GM23338 (cell line): ENCODE measurements at regions not wholly inside any gene's neighbourhood (a gene's known extent, or its start where the extent isn't known, plus 50 kb on each side); places are given as distances from the start of the nearest gene placed in this dataset.

ENCODE experiments used
- ATAC-seq: fragments of 200-7000 bp; cut with Tn5 transposase; 3 replicates; pipeline ENCODE4 v1.9.1; 2020
- DNase-seq: peaks from one replicate; pipeline ENCODE4 v3.0.0-alpha.2; 2015; ENCODE audit warnings: low spot score
- H2AFZ ChIP-seq: fragments of 200-600 bp; sonication (generic); 2 replicates; pipeline ENCODE4 v1.8.0; 2016; ENCODE audit warnings: antibody characterized with exemption, mild to moderate bottlenecking, moderate library complexity
- H3F3A ChIP-seq: fragments of 200-600 bp; sonication (generic); replicated peaks from 2 replicates; pipeline ENCODE4 v1.8.0; 2017; ENCODE audit warnings: antibody characterized with exemption, mixed run types, low read depth
- H3K27ac ChIP-seq: fragments of 200-600 bp; sonication (generic); 2 replicates; pipeline ENCODE4 v1.6.1; 2016; ENCODE audit warnings: low read depth
- H3K27me3 ChIP-seq: fragments of 200-600 bp; sonication (generic); 2 replicates; pipeline ENCODE4 v1.8.0; 2016; ENCODE audit warnings: mild to moderate bottlenecking, mixed run types, moderate library complexity; ENCODE audit not compliant: insufficient read depth
- H3K36me3 ChIP-seq: fragments of 200-600 bp; sonication (generic); 2 replicates; pipeline ENCODE4 v1.8.0; 2016; ENCODE audit warnings: mild to moderate bottlenecking; ENCODE audit not compliant: insufficient read depth
- H3K4me1 ChIP-seq: fragments of 200-600 bp; sonication (generic); 2 replicates; pipeline ENCODE4 v1.8.0; 2016; ENCODE audit warnings: mild to moderate bottlenecking, moderate library complexity; ENCODE audit not compliant: insufficient read depth
- H3K4me2 ChIP-seq: fragments of 200-600 bp; sonication (generic); 2 replicates; pipeline ENCODE4 v1.7.1; 2017; ENCODE audit warnings: mixed run types
- H3K4me3 ChIP-seq: fragments of 200-600 bp; sonication (generic); 2 replicates; pipeline ENCODE4 v1.6.1; 2016; ENCODE audit warnings: mixed run types
- H3K79me2 ChIP-seq: fragments of 200-600 bp; sonication (generic); replicated peaks from 2 replicates; pipeline ENCODE4 v1.8.0; 2017; ENCODE audit warnings: mild to moderate bottlenecking; ENCODE audit not compliant: insufficient read depth
- H3K9me2 ChIP-seq: fragments of 200-600 bp; sonication (generic); 2 replicates; pipeline ENCODE4 v1.8.0; 2017; ENCODE audit not compliant: insufficient read depth
- H4K20me1 ChIP-seq: fragments of 200-600 bp; sonication (generic); replicated peaks from 2 replicates; pipeline ENCODE4 v1.8.0; 2017; ENCODE audit warnings: mild to moderate bottlenecking; ENCODE audit not compliant: insufficient read depth
- H3K27ac Mint-ChIP-seq: 2 replicates; pipeline ENCODE4 v1.8.0; 2020; ENCODE audit warnings: inconsistent platforms, mild to moderate bottlenecking, moderate library complexity, mixed read lengths
- H3K27me3 Mint-ChIP-seq: 3 replicates; pipeline ENCODE4 v1.8.0; 2022; ENCODE audit warnings: low read depth, mild to moderate bottlenecking, moderate library complexity, mixed read lengths, inconsistent platforms; ENCODE audit not compliant: insufficient read depth, poor library complexity
- H3K36me3 Mint-ChIP-seq: 3 replicates; pipeline ENCODE4 v1.8.0; 2021; ENCODE audit warnings: low read depth, mild to moderate bottlenecking, inconsistent platforms, moderate library complexity, mixed read lengths
- H3K4me1 Mint-ChIP-seq: 3 replicates; pipeline ENCODE4 v1.8.0; 2020; ENCODE audit warnings: mild to moderate bottlenecking, inconsistent platforms, mixed read lengths
- H3K4me3 Mint-ChIP-seq: 3 replicates; pipeline ENCODE4 v1.8.0; 2021; ENCODE audit warnings: moderate library complexity, mild to moderate bottlenecking, inconsistent platforms, mixed read lengths
- H3K9me3 Mint-ChIP-seq: 3 replicates; pipeline ENCODE4 v1.8.0; 2020; ENCODE audit warnings: moderate library complexity, mild to moderate bottlenecking, inconsistent platforms, mixed read lengths
- CTCF ChIP-seq, 2 experiments: fragments of 200-600 bp in 1 of 2; sonication (generic) in 1 of 2; conservative IDR thresholded peaks; 2 replicates each; pipeline versions ENCODE4 v1.5.1 to v1.6.1; 2016 to 2017; ENCODE audit warnings: antibody characterized with exemption in 2 of 2, low read depth in 2 of 2, mild to moderate bottlenecking in 2 of 2, moderate library complexity in 1 of 2
- JUNB ChIP-seq: IDR thresholded peaks from one replicate; pipeline ENCODE4 v1.6.1; 2016; ENCODE audit warnings: antibody characterized with exemption; ENCODE audit not compliant: unreplicated experiment
- REST ChIP-seq: IDR thresholded peaks from one replicate; pipeline ENCODE4 v1.6.1; 2018; ENCODE audit warnings: antibody characterized with exemption; ENCODE audit not compliant: unreplicated experiment

- Histone ChIP-seq H3K27ac (no peak overlapping the region), H3K36me3 (no peaks in the 10 kb centered on the region), H4K20me1 (no peaks in the 10 kb centered on the region), H3K9me2 (peaks cover 5% of the 10 kb centered on the region; the same call in 1 of the 2 replicates), H3K79me2 (no peaks in the 10 kb centered on the region), H3F3A (no peaks in the 10 kb centered on the region), H3K4me3 (no peak overlapping the region), H3K27me3 (no peaks in the 10 kb centered on the region), H3K4me2 (no peak overlapping the region), H2AFZ (no peak overlapping the region), H3K4me1 (no peaks in the 10 kb centered on the region)
- no peaks in the 10 kb centered on the region for H3K4me1 Mint-ChIP-seq
- peaks cover 5% of the 10 kb centered on the region for H3K27me3 Mint-ChIP-seq
- no peaks in the 10 kb centered on the region; the same call in 2 of the 3 replicates for H3K36me3 Mint-ChIP-seq
- no peak overlapping the region for H3K27ac Mint-ChIP-seq
- peaks cover 12% of the 10 kb centered on the region for H3K9me3 Mint-ChIP-seq
- peak; percentile 85 for ATAC-seq
- TF ChIP-seq CTCF (conservative IDR thresholded peaks at IDR 0.05; ENCODE audit: low read depth in 2 of 2) (peak in 1 of 2 experiments; percentile 19; a peak in 1 of 4 replicates), REST (no peak)
- DNase-seq = peak; percentile 60
- H3K4me3 Mint-ChIP-seq = no peak overlapping the region
Measured at GRCh38 chr11:11163236-11163635, 189.8 kb downstream of the CSNK2A3 start.

GRCh38 chr11:11157185-11157584 lies 195.9 kb downstream of the CSNK2A3 start:
- 0 out of 2 replicates have a peak, but pooled peaks cover 6% of the 10 kb centered on the region for H3K9me2 ChIP-seq
- TF ChIP-seq CTCF (conservative IDR thresholded peaks at IDR 0.05; ENCODE audit: low read depth in 2 of 2) = peak; percentile 59 to 74
- no peak for TF ChIP-seq JUNB
- Mint-ChIP-seq H3K27me3 (peaks cover 3% of the 10 kb centered on the region), H3K4me1 (no peaks in the 10 kb centered on the region), H3K36me3 (no peaks in the 10 kb centered on the region; the same call in 1 of the 3 replicates), H3K27ac (no peak overlapping the region), H3K4me3 (no peak overlapping the region), H3K9me3 (peaks cover 12% of the 10 kb centered on the region)
- H3K27me3 ChIP-seq = no peaks in the 10 kb centered on the region
- no peak overlapping the region for H2AFZ ChIP-seq
- H3K79me2 ChIP-seq = no peaks in the 10 kb centered on the region
- no peak overlapping the region for H3K4me2 ChIP-seq
- H3K4me1 ChIP-seq = no peaks in the 10 kb centered on the region
- H4K20me1 ChIP-seq = no peaks in the 10 kb centered on the region
- H3K36me3 ChIP-seq = no peaks in the 10 kb centered on the region
- H3K4me3 ChIP-seq = no peak overlapping the region
- H3K27ac ChIP-seq = no peak overlapping the region
- no peaks in the 10 kb centered on the region for H3F3A ChIP-seq
- peak; percentile 84 for DNase-seq
- peak; percentile 82 for ATAC-seq
